ENCODE measurements at regions not wholly inside any gene's neighbourhood (a gene's known extent, or its start where the extent isn't known, plus 50 kb on each side); places are given as distances from the start of the nearest gene placed in this dataset.

GRCh38 chr7:17016402-17017010 is 134.7 kb upstream of the AGR3 start:
- no peak for DNase-seq (ENCODE audit: extremely low spot score)
- Histone ChIP-seq H3K27ac (ENCODE audit: low read depth) (peak overlapping the region; percentile 50), H3K36me3 (ENCODE audit: insufficient read depth) (no peaks in the 10 kb centered on the region), H3K4me3 (ENCODE audit: low read depth, low read length) (no peak overlapping the region), H3K4me1 (ENCODE audit: insufficient read depth) (no peaks in the 10 kb centered on the region)
- WGBS, result 97% methylated on average over 2 of the region's 2 CpGs

GRCh38 chr7:17019106-17019505 is 137.3 kb upstream of the AGR3 start:
- DNase-seq (ENCODE audit: extremely low spot score), result no peak
- H3K4me1 ChIP-seq (ENCODE audit: insufficient read depth), result no peaks in the 10 kb centered on the region
- H3K27ac ChIP-seq (ENCODE audit: low read depth), result no peak overlapping the region
- no peak overlapping the region for H3K4me3 ChIP-seq (ENCODE audit: low read depth, low read length)
- WGBS, result 88% methylated on average over 2 of the region's 2 CpGs
- no peaks in the 10 kb centered on the region for H3K36me3 ChIP-seq (ENCODE audit: insufficient read depth)

- Histone ChIP-seq H3K27ac (ENCODE audit: low read depth) (no peak overlapping the region), H3K4me3 (ENCODE audit: low read depth, low read length) (no peak overlapping the region), H3K4me1 (ENCODE audit: insufficient read depth) (no peaks in the 10 kb centered on the region), H3K36me3 (ENCODE audit: insufficient read depth) (no peaks in the 10 kb centered on the region)
- WGBS, result 56% methylated on average over 1 of the region's 1 CpG
- no peak for DNase-seq (ENCODE audit: extremely low spot score)
Measured at GRCh38 chr7:17020250-17020649, 138.5 kb upstream of the AGR3 start.

- WGBS, result 79% methylated on average over 3 of the region's 3 CpGs
- no peak overlapping the region for H3K27ac ChIP-seq (ENCODE audit: low read depth)
- H3K4me1 ChIP-seq (ENCODE audit: insufficient read depth), result no peaks in the 10 kb centered on the region
Measured at GRCh38 chr7:17021205-17021604, 139.4 kb upstream of the AGR3 start.

GRCh38 chr7:17022920-17023319 is 141.1 kb upstream of the AGR3 start:
- H3K4me3 ChIP-seq (ENCODE audit: low read depth, low read length), result no peak overlapping the region
- H3K27ac ChIP-seq (ENCODE audit: low read depth), result no peak overlapping the region
- 88% methylated on average over 3 of the region's 3 CpGs for WGBS

More at GRCh38 chr7:17021205-17021604, 139.4 kb upstream of the AGR3 start:
- DNase-seq (ENCODE audit: extremely low spot score), result peak; percentile 62
- Histone ChIP-seq H3K36me3 (ENCODE audit: insufficient read depth) (no peaks in the 10 kb centered on the region), H3K4me3 (ENCODE audit: low read depth, low read length) (no peak overlapping the region)

GRCh38 chr7:17026269-17026668 is 144.5 kb upstream of the AGR3 start:
- 88% methylated on average over 3 of the region's 3 CpGs for WGBS
- no peaks in the 10 kb centered on the region for H3K4me1 ChIP-seq (ENCODE audit: insufficient read depth)
- H3K27ac ChIP-seq (ENCODE audit: low read depth), result no peak overlapping the region
- H3K4me3 ChIP-seq (ENCODE audit: low read depth, low read length), result no peak overlapping the region
- H3K36me3 ChIP-seq (ENCODE audit: insufficient read depth), result no peaks in the 10 kb centered on the region
- DNase-seq (ENCODE audit: extremely low spot score), result no peak

More at GRCh38 chr7:17022920-17023319, 141.1 kb upstream of the AGR3 start:
- Histone ChIP-seq H3K36me3 (ENCODE audit: insufficient read depth) (no peaks in the 10 kb centered on the region), H3K4me1 (ENCODE audit: insufficient read depth) (no peaks in the 10 kb centered on the region)
- DNase-seq (ENCODE audit: extremely low spot score), result no peak

- no peak for DNase-seq (ENCODE audit: extremely low spot score)
- H3K4me1 ChIP-seq (ENCODE audit: insufficient read depth), result no peaks in the 10 kb centered on the region
- H3K27ac ChIP-seq (ENCODE audit: low read depth), result no peak overlapping the region
- no peaks in the 10 kb centered on the region for H3K36me3 ChIP-seq (ENCODE audit: insufficient read depth)
- WGBS, result 78% methylated on average over 4 of the region's 4 CpGs
- no peak overlapping the region for H3K4me3 ChIP-seq (ENCODE audit: low read depth, low read length)
Measured at GRCh38 chr7:17027143-17027788, 145.5 kb upstream of the AGR3 start.

GRCh38 chr7:17027789-17028152 is 146.0 kb upstream of the AGR3 start:
- H3K36me3 ChIP-seq (ENCODE audit: insufficient read depth), result no peaks in the 10 kb centered on the region
- no peak overlapping the region for H3K27ac ChIP-seq (ENCODE audit: low read depth)
- DNase-seq (ENCODE audit: extremely low spot score), result no peak
- H3K4me1 ChIP-seq (ENCODE audit: insufficient read depth), result no peaks in the 10 kb centered on the region
- H3K4me3 ChIP-seq (ENCODE audit: low read depth, low read length), result no peak overlapping the region
- 90% methylated on average over 1 of the region's 1 CpG for WGBS

GRCh38 chr7:17029150-17029549 is 147.4 kb upstream of the AGR3 start:
- WGBS, result 85% methylated on average over 3 of the region's 3 CpGs
- no peak for DNase-seq (ENCODE audit: extremely low spot score)
- Histone ChIP-seq H3K4me1 (ENCODE audit: insufficient read depth) (no peaks in the 10 kb centered on the region), H3K4me3 (ENCODE audit: low read depth, low read length) (no peak overlapping the region), H3K27ac (ENCODE audit: low read depth) (no peak overlapping the region), H3K36me3 (ENCODE audit: insufficient read depth) (no peaks in the 10 kb centered on the region)

GRCh38 chr7:17030559-17030958 is 148.8 kb upstream of the AGR3 start:
- Histone ChIP-seq H3K36me3 (ENCODE audit: insufficient read depth) (no peaks in the 10 kb centered on the region), H3K4me3 (ENCODE audit: low read depth, low read length) (no peak overlapping the region), H3K27ac (ENCODE audit: low read depth) (no peak overlapping the region), H3K4me1 (ENCODE audit: insufficient read depth) (no peaks in the 10 kb centered on the region)
- DNase-seq (ENCODE audit: extremely low spot score), result no peak
- WGBS, result 81% methylated on average over 2 of the region's 2 CpGs

GRCh38 chr7:17031906-17032551 is 150.2 kb upstream of the AGR3 start:
- no peak for DNase-seq (ENCODE audit: extremely low spot score)
- Histone ChIP-seq H3K4me1 (ENCODE audit: insufficient read depth) (no peaks in the 10 kb centered on the region), H3K27ac (ENCODE audit: low read depth) (no peak overlapping the region), H3K4me3 (ENCODE audit: low read depth, low read length) (no peak overlapping the region), H3K36me3 (ENCODE audit: insufficient read depth) (no peaks in the 10 kb centered on the region)
- 92% methylated on average over 1 of the region's 1 CpG for WGBS

GRCh38 chr7:17033245-17033644 is 151.5 kb upstream of the AGR3 start:
- DNase-seq (ENCODE audit: extremely low spot score), result no peak
- no peak overlapping the region for H3K4me3 ChIP-seq (ENCODE audit: low read depth, low read length)
- no peak overlapping the region for H3K27ac ChIP-seq (ENCODE audit: low read depth)
- no peaks in the 10 kb centered on the region for H3K36me3 ChIP-seq (ENCODE audit: insufficient read depth)
- 87% methylated on average over 4 of the region's 4 CpGs for WGBS
- H3K4me1 ChIP-seq (ENCODE audit: insufficient read depth), result no peaks in the 10 kb centered on the region

- Histone ChIP-seq H3K4me3 (ENCODE audit: low read depth, low read length) (no peak overlapping the region), H3K27ac (ENCODE audit: low read depth) (no peak overlapping the region), H3K4me1 (ENCODE audit: insufficient read depth) (peaks cover 2% of the 10 kb centered on the region), H3K36me3 (ENCODE audit: insufficient read depth) (no peaks in the 10 kb centered on the region)
- no peak for DNase-seq (ENCODE audit: extremely low spot score)
- WGBS, result 95% methylated on average over 2 of the region's 2 CpGs
Measured at GRCh38 chr7:17036584-17036983, 154.8 kb upstream of the AGR3 start.

GRCh38 chr7:17037356-17037755 is 155.6 kb upstream of the AGR3 start:
- no peak overlapping the region for H3K4me3 ChIP-seq (ENCODE audit: low read depth, low read length)
- DNase-seq (ENCODE audit: extremely low spot score), result no peak
- WGBS, result 97% methylated on average over 3 of the region's 3 CpGs
- no peaks in the 10 kb centered on the region for H3K36me3 ChIP-seq (ENCODE audit: insufficient read depth)
- peaks cover 2% of the 10 kb centered on the region for H3K4me1 ChIP-seq (ENCODE audit: insufficient read depth)
- no peak overlapping the region for H3K27ac ChIP-seq (ENCODE audit: low read depth)
